Calu3 (cell line): ENCODE measurements at regions not wholly inside any gene's neighbourhood (a gene's known extent, or its start where the extent isn't known, plus 50 kb on each side); places are given as distances from the start of the nearest gene placed in this dataset.

Experiments
- BruUV-seq: library from RNA; stranded (reverse); fragments of 400-500 nt; replicated peaks from 2 replicates; lab custom pipeline; 2021; lab: Mats Ljungman, UMichigan
- CTCF ChIA-PET: fragments of 300-600 bp; sonication (Branson Sonifier 250); formaldehyde crosslinking; loops from one replicate; lab custom pipeline; 2022; ENCODE audit warnings: antibody characterized with exemption; lab: Charles Lee
- DNase-seq: peaks from one replicate; pipeline ENCODE4 v3.0.0; 2022
- H3K27ac Mint-ChIP-seq: one replicate; pipeline ENCODE4 v1.8.0; 2022; ENCODE audit warnings: mixed read lengths; ENCODE audit not compliant: unreplicated experiment
- H3K27me3 Mint-ChIP-seq: one replicate; pipeline ENCODE4 v1.8.0; 2022; ENCODE audit warnings: mixed read lengths; ENCODE audit not compliant: unreplicated experiment
- H3K36me3 Mint-ChIP-seq: one replicate; pipeline ENCODE4 v1.8.0; 2022; ENCODE audit warnings: mild to moderate bottlenecking, moderate library complexity, mixed read lengths; ENCODE audit not compliant: insufficient read depth, unreplicated experiment
- H3K4me1 Mint-ChIP-seq: one replicate; pipeline ENCODE4 v1.8.0; 2022; ENCODE audit warnings: mild to moderate bottlenecking, low read depth, mixed read lengths; ENCODE audit not compliant: unreplicated experiment
- H3K4me3 Mint-ChIP-seq: one replicate; pipeline ENCODE4 v1.8.0; 2022; ENCODE audit warnings: mild to moderate bottlenecking, low read depth, moderate library complexity, mixed read lengths; ENCODE audit not compliant: unreplicated experiment
- H3K9me3 Mint-ChIP-seq: one replicate; pipeline ENCODE4 v1.8.0; 2022; ENCODE audit warnings: low read depth, mixed read lengths; ENCODE audit not compliant: unreplicated experiment
- CTCF ChIP-seq: fragments of 200-600 bp; IDR thresholded peaks from one replicate; pipeline ENCODE4 v1.8.0; 2022; ENCODE audit warnings: antibody characterized with exemption; ENCODE audit not compliant: unreplicated experiment
- intact Hi-C: fragments of 100-400 bp; cut with micrococcal nuclease; formaldehyde crosslinking; loops from one replicate; pipeline ENCODE4 v1.10.0; 2022; ENCODE audit not compliant: unreplicated experiment

GRCh38 chr14:106222311-106222710, 695.9 kb downstream of the TMEM121 start:
- H3K4me3 Mint-ChIP-seq, result no peak overlapping the region
- intact Hi-C loops, result no loop called here
- CTCF ChIA-PET, result no interaction called here
- H3K36me3 Mint-ChIP-seq, result no peaks in the 10 kb centered on the region
- H3K4me1 Mint-ChIP-seq, result no peaks in the 10 kb centered on the region
- no peak overlapping the region for H3K27ac Mint-ChIP-seq
- peaks cover 89% of the 10 kb centered on the region for H3K27me3 Mint-ChIP-seq
- no peak for TF ChIP-seq CTCF
- no TSS peak for BruUV-seq
- DNase-seq, result no peak
- no peaks in the 10 kb centered on the region for H3K9me3 Mint-ChIP-seq

- Mint-ChIP-seq H3K4me1 (no peaks in the 10 kb centered on the region), H3K9me3 (no peaks in the 10 kb centered on the region), H3K36me3 (no peaks in the 10 kb centered on the region), H3K4me3 (no peak overlapping the region), H3K27me3 (peaks cover 87% of the 10 kb centered on the region), H3K27ac (no peak overlapping the region)
- no TSS peak for BruUV-seq
- CTCF ChIA-PET, result no interaction called here
- no peak for TF ChIP-seq CTCF
- no peak for DNase-seq
- intact Hi-C loops, result no loop called here
These were observed 696.3 kb downstream of the TMEM121 start for GRCh38 chr14:106222731-106223130.

- intact Hi-C loops, result no loop called here
- H3K9me3 Mint-ChIP-seq, result no peaks in the 10 kb centered on the region
- peaks cover 59% of the 10 kb centered on the region for H3K27me3 Mint-ChIP-seq
- no TSS peak for BruUV-seq
- CTCF ChIA-PET, result no interaction called here
- H3K4me3 Mint-ChIP-seq, result no peak overlapping the region
- H3K27ac Mint-ChIP-seq, result no peak overlapping the region
- no peak for TF ChIP-seq CTCF
- DNase-seq, result no peak
- no peaks in the 10 kb centered on the region for H3K4me1 Mint-ChIP-seq
- no peaks in the 10 kb centered on the region for H3K36me3 Mint-ChIP-seq
These were observed 701.4 kb downstream of the TMEM121 start for GRCh38 chr14:106227793-106228192.

GRCh38 chr14:106228541-106229158, 702.3 kb downstream of the TMEM121 start:
- Mint-ChIP-seq H3K36me3 (no peaks in the 10 kb centered on the region), H3K9me3 (no peaks in the 10 kb centered on the region), H3K4me1 (no peaks in the 10 kb centered on the region), H3K27ac (no peak overlapping the region), H3K4me3 (no peak overlapping the region), H3K27me3 (peaks cover 53% of the 10 kb centered on the region)
- no peak for TF ChIP-seq CTCF
- no peak for DNase-seq
- intact Hi-C loops, result no loop called here
- BruUV-seq, result no TSS peak
- CTCF ChIA-PET, result no interaction called here
